ENCODE measurements at regions not wholly inside any gene's neighbourhood (a gene's known extent, or its start where the extent isn't known, plus 50 kb on each side); places are given as distances from the start of the nearest gene placed in this dataset.

GRCh38 chr3:72615776-72616175 lies 232.5 kb downstream of the SHQ1 start:
- TF ChIP-seq POLR2A (IDR thresholded peaks at IDR 0.05) (no peak), CTCF (IDR thresholded peaks at IDR 0.05 in 4 of 5, conservative IDR thresholded peaks at IDR 0.05 in 1 of 5) (no peak)

All from gastrocnemius medialis (tissue), 4 donors.